HG03571 (cell line): ENCODE measurements at regions not wholly inside any gene's neighbourhood (a gene's known extent, or its start where the extent isn't known, plus 50 kb on each side); places are given as distances from the start of the nearest gene placed in this dataset.
A peak's percentile ranks its signal among the peaks of the same experiment; 100 is the strongest.

Experiments
- ATAC-seq: cut with Tn5 transposase; IDR thresholded peaks from one replicate; pipeline ENCODE4 v1.9.1; 2021; ENCODE audit not compliant: unreplicated experiment

DNA sequence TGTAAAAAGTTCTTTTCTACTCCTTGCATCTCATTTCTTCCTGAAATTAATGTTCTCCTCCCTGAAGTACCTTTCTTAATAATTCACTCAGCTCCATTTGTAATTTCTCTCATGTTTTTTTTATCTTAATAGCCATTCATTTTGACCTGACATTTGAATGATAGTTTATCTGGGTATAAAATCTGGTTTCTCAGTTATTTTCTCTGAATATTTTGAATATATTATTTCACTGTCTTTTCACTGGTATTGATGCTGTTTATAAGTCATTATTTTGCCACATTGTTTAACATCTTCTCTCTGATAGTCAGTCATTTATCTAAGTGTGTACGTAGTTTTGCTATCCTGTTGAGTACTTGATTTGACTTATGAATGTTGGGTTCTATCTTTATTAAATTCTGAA lies 68.8 kb upstream of the ARHGAP18 start:
- ATAC-seq: no peak

DNA sequence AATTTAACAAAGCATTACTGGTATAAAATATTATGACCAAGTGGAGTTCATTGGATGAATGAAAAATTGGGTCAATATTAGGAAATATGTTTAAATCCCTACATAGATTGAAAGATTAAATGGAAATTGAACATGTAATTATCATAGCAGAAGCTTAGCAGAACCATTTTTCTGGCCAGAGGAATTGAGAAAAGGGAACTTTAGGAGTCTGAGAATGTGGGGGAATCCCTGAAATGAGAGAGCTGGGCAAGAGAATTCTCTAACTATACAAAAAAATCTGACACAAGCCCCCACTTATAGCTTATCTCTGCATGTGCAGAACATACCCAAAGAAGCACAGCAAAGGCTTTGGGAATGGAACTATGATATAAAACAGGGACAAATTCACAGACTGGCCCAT lies 67.4 kb upstream of the ARHGAP18 start:
- ATAC-seq: no peak

DNA sequence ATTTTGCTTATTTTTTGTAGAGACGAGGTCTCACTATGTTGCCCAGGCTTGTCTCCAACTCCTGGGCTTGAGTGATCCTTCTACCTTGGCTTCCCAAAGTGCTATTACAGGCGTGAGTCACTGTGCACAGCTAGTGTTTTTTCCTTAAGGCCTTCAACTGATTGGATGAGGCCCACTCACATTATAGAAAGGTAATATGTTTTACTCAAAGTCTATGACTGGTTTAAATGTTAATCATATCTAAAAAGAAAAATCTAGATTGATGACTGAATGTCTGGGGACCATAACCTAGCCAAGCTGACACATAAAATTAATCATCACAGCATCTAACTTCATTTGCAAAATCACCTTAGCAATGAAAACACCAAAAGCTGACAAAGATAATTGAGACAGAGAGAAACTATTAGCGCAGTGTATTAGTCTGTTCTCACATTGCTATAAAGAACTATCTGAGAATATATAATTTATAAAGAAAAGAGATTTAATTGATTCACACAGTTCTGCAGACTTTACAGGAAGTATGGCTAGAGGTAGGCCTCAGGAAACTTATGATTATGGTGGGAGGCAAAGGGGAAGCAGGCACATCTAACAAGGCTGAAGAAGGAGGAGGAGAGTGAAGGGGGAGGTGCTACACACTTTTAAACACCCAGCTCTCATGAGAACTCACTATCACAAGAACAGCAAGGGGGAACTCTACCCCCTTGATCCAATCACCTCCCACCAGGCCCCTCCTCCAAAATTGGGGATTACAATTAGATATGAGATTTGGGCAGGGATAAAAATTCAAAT lies 66.8 kb upstream of the ARHGAP18 start:
- ATAC-seq: no peak

DNA sequence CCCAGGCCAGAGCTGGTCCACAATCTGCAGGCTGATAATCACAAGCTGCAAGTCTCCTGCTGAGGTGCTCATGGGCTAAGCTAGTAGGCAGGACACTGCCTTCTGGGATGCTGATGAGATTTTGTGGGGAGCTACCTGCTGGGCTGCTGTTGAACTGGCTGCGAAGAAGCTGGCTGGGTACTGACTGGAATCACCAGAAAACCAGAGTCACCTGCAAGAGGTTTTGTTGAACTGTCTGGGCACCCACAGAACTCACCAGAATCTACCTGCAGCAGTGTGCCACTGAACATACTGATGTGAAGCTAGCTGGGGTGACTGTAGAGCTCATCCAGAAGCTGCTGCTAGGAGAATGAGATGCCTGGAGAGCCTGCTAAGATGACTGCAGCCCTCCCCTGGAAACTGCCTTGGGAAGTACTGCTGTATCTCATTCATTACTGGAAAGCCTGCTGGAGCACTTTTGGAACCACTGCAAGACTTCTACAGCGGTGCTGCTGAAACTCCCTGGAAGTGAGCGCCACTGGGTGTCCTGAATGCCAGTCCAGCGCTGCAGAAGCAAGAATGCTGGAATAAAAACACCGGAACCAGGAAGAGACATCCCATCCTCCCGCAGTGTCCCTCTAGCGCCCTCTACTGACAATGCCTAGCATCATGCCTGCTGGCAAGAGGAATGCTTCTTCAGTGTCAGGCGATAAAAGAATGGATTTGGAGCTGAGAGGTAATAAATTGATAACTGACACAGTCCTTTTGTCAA lies 64.9 kb upstream of the ARHGAP18 start:
- no peak for ATAC-seq

DNA sequence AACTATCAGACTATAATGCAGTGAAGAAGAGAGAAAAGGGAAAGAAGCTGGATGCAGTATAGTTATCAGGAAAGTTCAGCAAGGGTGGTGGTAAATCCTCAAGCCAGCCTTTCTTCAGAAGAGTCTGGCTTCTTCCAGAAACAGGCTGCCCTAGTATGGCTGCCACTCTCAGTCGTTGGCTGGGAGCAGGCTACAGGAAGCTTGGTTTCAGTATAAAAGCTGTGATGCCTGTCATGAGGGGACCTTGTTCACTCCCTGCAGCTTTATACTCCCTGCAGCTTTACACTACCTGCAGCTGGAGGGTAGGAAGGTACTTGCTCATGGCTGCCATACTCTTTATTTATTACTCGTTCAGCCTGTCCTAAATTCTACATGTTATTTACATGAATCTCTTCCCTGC lies 63.3 kb upstream of the ARHGAP18 start:
- no peak for ATAC-seq

DNA sequence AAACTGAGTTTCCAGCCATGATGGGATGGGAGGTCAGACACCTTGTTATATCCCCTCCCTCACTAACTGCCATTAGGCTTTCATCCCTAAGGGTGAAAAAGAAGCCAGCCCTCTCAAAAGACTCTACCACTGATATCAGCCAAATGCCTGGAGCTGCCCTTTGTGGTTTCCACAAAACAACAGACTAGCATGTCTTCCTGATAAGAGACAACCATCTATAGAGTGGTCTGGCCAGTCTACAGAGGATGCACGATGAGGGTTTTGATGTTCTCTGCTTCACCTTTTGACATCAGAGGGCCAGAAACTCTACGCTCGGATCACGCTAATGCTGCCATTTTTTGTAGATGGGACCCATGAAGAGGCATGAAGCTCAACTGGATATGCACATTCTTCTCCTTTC lies 61.7 kb upstream of the ARHGAP18 start:
- ATAC-seq: no peak

DNA sequence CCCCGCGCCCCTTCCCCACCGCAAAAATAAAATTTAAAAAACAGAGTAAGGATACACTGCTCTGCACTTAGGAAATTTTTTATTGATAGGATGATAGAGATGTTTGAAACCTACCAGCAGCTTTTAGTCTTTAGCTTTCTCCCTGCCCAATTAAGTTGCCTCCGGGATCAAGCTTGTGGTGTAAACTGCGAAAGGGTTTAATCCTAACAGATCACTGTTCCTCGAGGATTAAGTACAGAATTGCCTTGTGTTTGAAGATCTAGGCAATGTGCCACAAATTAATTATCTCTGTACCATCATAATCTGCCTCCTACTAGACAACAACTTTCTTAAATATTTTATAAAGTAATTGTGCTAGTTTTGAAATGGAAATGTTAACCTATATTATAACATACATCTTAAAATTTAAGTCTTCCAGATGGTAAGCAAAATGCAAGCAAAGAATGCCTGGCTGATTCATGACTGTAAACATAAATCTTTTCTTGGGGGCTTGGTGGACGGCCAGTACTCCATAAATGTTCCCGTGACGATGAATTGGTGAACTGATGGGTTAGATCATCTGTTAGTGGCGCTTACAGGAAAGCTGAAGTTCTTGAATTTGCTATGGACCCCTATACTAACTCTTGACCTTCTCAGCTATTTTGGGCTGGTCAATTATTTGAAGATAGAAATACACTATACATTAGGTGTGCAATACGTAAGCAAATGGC lies 58.0 kb upstream of the ARHGAP18 start:
- no peak for ATAC-seq

DNA sequence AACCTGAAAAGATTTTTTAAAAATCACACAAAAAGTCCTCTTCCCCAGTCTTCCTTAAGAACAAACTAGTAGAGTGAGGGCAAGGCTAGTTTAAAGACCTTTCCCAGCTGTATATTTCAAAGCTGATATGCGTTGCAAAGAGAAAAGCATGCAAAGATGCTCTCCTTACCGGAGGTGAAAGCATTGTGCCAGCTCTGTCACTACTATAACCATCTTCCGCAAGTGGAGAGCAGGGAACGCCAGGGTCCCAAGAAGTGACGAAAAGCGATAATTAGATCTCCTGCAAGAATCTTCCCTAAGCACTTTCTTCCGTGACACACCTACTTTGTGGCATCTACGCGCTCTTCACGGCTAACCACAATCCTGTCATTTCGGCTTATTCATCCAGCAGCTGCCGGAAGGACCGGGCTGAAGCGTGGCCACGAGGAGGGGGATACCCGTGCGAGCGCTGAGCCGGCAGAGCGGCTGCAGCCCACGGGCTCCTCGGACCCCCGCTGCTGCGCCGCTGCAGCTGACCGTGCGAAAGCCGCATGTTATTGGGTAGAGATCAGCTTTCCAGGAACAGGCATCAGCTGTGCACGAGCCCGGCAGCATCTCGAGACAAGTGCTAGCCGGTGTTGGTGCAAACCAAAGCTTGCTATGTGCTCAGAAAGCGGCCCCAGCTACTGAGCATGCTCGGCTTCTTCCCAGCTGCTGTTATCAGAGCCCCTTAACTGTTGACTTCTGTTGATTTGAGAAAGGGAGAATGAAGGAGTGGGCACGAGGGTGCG lies 57.2 kb upstream of the ARHGAP18 start:
- peak; percentile 87 for ATAC-seq

DNA sequence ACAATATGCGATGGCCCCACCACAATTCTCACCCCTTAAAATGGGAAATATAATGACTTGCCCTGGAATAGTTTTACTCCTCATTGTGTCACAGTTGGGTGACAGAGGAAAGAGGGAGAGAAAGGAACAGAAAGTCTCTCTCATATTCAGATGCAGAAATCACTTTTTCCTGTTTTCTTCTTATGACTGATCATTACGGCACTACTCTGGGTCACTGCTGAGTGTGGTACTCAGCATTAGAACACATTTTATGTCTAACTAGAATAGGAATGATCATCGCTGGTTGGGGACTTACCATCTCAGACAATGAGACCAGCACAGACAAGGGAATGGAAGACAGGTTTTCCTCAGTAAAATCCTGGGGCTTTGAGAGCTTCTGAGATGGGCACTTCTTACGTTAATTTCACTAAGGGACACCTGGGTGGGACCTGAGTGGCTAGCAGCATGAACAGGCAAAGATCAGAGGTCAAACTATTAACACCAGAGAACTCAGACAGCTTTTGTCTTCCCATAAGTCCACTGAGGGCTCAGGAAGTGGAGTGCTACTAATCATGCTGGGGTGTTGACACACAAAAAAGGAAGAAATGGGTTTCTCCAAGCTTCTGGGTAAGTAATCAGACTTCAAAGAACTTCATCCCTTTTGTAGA lies 54.9 kb upstream of the ARHGAP18 start:
- no peak for ATAC-seq

DNA sequence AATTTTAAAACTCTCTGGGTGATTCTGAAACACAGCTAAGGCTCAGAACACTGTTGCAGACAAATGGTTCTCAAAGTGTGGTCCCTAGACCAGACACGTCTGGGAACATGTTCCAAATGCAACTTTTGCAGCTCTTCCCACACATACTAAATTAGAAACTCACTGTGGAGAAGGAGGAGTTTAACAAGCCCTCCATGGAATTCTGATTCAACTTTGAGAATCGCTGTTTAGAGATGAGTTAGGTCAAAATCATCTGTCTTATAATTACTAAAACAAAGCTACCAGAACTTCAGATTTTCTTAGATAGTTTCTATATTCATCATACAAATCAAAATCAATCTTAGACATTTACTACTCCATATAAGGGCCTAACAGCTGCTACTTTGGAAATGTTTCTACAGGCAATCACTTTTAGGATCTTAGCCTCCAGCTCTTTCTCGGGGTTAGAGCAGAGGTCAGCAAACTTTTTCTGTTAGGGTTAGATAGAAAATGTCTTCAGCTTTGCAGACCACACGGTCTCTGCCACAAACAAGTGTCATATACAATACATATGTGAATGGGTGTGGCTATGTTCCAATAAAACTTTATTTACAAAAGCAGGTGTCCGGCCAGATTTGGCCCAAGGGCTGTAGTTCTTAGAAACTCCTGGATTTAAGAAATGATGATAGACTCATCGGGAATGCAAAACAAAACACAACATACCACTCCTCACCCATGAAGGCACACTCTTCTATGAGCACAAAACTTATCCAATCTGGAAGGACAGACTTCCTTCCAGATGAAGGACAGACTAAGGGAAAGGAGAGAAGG lies 50.0 kb upstream of the ARHGAP18 start:
- no peak for ATAC-seq
